ENCODE measurements at regions not wholly inside any gene's neighbourhood (a gene's known extent, or its start where the extent isn't known, plus 50 kb on each side); places are given as distances from the start of the nearest gene placed in this dataset.

- TF ChIP-seq GATA2 (IDR thresholded peaks at IDR 0.05; ENCODE audit: low read depth, low read length) (no peak), GATA3 (IDR thresholded peaks at IDR 0.05; ENCODE audit: low read depth, low read length) (no peak)
These were observed 214.1 kb upstream of the ANKRD55 start for GRCh38 chr5:56447232-56447631.

GRCh38 chr5:56446728-56447127 lies 213.6 kb upstream of the ANKRD55 start:
- no peak for TF ChIP-seq GATA3 (IDR thresholded peaks at IDR 0.05; ENCODE audit: low read depth, low read length)
- no peak for TF ChIP-seq GATA2 (IDR thresholded peaks at IDR 0.05; ENCODE audit: low read depth, low read length)

DNA sequence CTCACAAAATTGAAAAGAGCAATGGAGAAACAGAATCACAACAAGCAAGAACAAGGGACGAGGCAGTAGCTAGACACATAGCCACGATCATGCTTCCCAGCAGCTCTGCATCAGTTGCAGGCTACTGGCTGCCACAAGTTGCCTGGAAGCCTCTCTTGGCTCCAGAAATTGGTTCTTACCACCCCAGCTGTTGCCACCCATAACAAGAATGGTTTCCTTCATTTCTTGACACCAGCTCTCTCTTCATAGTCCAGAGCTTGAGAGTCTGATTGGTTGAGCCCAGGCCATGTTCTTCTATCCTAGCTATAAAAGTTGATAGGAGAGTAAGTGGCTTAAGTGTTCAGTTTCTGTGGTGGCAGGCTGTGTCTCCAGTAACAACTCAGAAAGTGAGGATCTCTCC lies 210.7 kb upstream of the ANKRD55 start:
- TF ChIP-seq GATA2 (IDR thresholded peaks at IDR 0.05; ENCODE audit: low read depth, low read length) (no peak), GATA3 (IDR thresholded peaks at IDR 0.05; ENCODE audit: low read depth, low read length) (no peak)

DNA sequence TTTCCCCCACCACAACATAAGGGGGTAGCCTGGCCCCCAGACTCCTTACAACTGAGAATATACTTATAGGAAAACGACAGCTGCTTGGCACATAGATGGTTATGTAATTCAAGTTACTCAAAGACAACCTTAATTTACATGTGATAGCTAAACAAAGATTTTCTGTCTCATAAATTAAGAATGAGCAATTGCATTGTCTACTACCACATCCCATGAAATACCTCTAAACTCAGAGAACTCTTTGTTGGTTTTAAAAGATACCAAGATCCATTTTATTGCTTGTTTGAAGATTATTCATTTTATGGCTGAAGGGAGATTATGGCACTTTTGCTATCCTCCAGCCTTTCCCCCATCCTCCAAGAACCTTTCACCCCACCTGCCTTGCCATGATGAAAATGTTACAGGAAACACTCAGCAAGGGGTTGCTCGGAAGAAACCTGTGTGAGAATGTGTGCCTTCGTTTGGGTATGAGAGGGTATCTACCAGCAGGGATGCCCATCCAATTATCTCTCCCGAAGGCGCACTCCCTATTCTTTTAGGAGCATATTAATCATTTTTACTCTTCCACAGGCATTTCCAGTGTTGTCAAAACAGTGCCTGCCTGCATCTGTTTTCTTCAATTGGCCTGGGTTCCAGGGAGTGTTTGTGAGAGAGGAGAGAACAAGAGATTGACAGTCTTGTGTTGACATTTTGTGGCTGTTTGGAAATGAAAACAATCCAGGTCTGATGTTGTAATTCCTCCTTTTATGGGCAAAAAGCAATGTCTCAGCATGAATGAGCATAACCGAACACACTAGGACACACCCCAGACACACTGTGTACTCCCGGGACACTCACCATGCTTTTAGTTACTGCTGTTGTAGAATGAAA lies 208.0 kb upstream of the ANKRD55 start:
- TF ChIP-seq GATA3 (IDR thresholded peaks at IDR 0.05; ENCODE audit: low read depth, low read length) (no peak), GATA2 (IDR thresholded peaks at IDR 0.05; ENCODE audit: low read depth, low read length) (no peak)

- TF ChIP-seq GATA2 (IDR thresholded peaks at IDR 0.05; ENCODE audit: low read depth, low read length) = no peak
- no peak for TF ChIP-seq GATA3 (IDR thresholded peaks at IDR 0.05; ENCODE audit: low read depth, low read length)
These were observed 201.9 kb upstream of the ANKRD55 start for GRCh38 chr5:56434986-56435385.

DNA sequence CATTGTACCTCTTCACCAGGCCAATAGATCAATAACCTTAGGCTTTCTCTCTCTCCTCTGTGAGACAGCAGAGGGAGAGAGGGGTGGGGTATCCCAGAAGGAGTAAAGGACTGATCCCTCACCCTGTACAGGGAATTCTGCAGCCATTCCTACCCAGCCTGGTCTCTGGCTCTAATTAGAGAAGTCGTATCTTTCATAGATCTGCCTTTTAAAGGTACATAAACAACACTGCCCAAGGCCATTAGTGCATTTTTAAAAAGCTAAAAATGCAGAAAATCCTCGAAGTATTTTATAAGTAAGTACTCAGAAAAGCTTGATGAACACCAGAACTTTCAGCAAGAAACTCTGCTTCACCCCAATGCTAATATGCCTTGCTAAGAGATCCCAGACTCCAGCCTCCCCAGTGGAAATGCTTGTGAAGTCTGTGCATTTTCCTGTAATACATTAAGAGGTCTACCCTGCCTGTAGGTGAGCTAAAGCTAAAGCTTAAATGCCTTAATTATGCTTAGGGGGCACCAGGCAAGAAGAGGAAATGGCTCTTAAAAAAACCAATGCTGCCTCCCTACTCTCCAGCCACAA lies 200.0 kb upstream of the ANKRD55 start:
- no peak for TF ChIP-seq GATA2 (IDR thresholded peaks at IDR 0.05; ENCODE audit: low read depth, low read length)
- TF ChIP-seq GATA3 (IDR thresholded peaks at IDR 0.05; ENCODE audit: low read depth, low read length) = no peak

DNA sequence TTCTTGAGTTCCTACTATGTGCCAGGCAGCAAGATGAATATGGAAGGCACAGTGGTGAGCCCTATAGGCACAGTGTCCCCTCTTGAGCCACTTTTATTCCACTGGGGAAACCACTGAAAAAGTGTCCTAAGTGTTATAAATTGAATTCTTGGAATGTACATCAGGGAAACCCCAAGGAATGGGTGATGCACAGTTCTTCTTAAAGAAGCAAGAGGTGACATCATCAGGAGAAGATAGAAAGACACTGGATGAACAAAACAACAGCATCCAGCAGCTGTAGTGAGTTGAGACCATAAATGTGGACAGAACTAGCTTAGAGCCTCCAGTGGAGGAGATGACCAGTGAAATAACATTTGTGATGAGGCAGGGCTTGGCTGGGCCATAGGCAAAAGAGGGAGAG lies 199.2 kb upstream of the ANKRD55 start:
- no peak for TF ChIP-seq GATA3 (IDR thresholded peaks at IDR 0.05; ENCODE audit: low read depth, low read length)
- TF ChIP-seq GATA2 (IDR thresholded peaks at IDR 0.05; ENCODE audit: low read depth, low read length) = no peak

DNA sequence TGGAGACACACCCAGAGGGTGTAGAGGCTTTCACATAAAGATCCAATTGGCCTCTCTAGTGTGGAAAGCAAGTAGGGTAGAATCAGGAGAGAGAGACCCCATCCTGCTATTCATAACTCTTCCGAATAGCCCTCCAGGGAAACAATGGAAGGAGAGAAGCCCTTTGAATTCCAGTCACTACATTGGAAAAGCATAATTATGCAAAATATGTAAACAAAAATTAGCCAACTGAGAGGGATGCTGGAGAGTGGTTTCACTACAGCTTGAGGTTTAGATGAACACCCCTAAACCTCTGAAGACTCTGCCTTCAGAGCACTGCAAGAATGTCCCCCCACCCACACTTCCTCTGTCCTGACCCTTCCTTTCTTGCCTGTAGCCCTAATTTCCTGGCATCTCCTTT lies 197.3 kb upstream of the ANKRD55 start:
- TF ChIP-seq GATA2 (IDR thresholded peaks at IDR 0.05; ENCODE audit: low read depth, low read length) (no peak), GATA3 (IDR thresholded peaks at IDR 0.05; ENCODE audit: low read depth, low read length) (no peak)

GRCh38 chr5:56429110-56429561 lies 196.0 kb upstream of the ANKRD55 start:
- TF ChIP-seq GATA3 (IDR thresholded peaks at IDR 0.05; ENCODE audit: low read depth, low read length) = no peak
- peak; percentile 47; the same call in 1 of the 2 replicates for TF ChIP-seq GATA2 (IDR thresholded peaks at IDR 0.05; ENCODE audit: low read depth, low read length)

GRCh38 chr5:56426693-56427092 lies 193.6 kb upstream of the ANKRD55 start:
- no peak for TF ChIP-seq GATA2 (IDR thresholded peaks at IDR 0.05; ENCODE audit: low read depth, low read length)
- no peak for TF ChIP-seq GATA3 (IDR thresholded peaks at IDR 0.05; ENCODE audit: low read depth, low read length)

- no peak for TF ChIP-seq GATA3 (IDR thresholded peaks at IDR 0.05; ENCODE audit: low read depth, low read length)
- no peak for TF ChIP-seq GATA2 (IDR thresholded peaks at IDR 0.05; ENCODE audit: low read depth, low read length)
These were observed 189.1 kb upstream of the ANKRD55 start for GRCh38 chr5:56422076-56422762.

GRCh38 chr5:56421246-56422075 lies 188.3 kb upstream of the ANKRD55 start:
- TF ChIP-seq GATA3 (IDR thresholded peaks at IDR 0.05; ENCODE audit: low read depth, low read length) = no peak
- TF ChIP-seq GATA2 (IDR thresholded peaks at IDR 0.05; ENCODE audit: low read depth, low read length) = no peak

DNA sequence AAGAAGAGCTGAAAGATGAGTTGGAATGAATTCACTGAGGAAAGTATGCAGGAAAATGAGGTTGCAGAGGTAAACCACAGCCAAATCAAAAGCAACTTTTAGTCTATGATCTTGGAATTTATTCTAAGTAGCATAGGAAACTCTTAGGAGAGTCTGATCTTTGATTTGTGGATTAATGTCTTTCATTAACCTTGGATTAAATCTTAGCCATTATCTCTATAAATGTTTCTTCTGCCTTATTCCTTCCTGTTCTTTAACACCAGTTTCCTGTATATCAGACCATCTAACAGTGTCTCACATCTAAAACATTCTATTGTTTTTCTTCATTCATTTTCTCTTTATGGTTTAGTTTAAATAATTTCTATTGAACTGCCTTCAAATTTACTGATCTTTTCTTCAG lies 187.2 kb upstream of the ANKRD55 start:
- no peak for TF ChIP-seq GATA2 (IDR thresholded peaks at IDR 0.05; ENCODE audit: low read depth, low read length)
- TF ChIP-seq GATA3 (IDR thresholded peaks at IDR 0.05; ENCODE audit: low read depth, low read length) = no peak

DNA sequence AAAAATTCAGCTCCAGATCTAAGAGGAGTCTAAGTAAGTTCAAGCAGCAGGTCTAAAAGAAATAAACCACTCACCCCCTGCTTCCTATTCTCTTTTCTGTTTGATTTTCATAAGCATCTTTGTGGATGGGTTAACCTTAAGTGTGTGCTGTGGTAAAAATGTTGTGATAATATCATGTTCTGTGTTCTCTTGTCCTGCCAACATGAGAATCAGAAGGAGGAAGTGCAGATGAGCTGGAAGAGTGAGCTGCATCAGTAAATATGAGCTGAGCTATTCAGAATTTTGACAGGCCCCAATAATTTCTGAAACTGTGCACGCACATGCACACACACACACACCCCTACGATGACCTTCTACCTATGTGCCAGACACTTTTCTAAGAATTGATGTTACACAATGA lies 186.5 kb upstream of the ANKRD55 start:
- TF ChIP-seq GATA3 (IDR thresholded peaks at IDR 0.05; ENCODE audit: low read depth, low read length) (no peak), GATA2 (IDR thresholded peaks at IDR 0.05; ENCODE audit: low read depth, low read length) (no peak)

Data from SH-SY5Y (cell line).